SK-N-SH (cell line): ENCODE measurements at regions not wholly inside any gene's neighbourhood (a gene's known extent, or its start where the extent isn't known, plus 50 kb on each side); places are given as distances from the start of the nearest gene placed in this dataset.

Experiments used
- CTCF ChIA-PET: fragments of 300-600, 350-600 bp; formaldehyde crosslinking; extraction: SDS; loops from one replicate; lab custom pipeline; 2021; lab: Yijun Ruan, JAX
- POLR2A ChIA-PET: fragments of 350-600 bp; sonication (Branson Sonifier 250); formaldehyde crosslinking; extraction: SDS; loops from one replicate; lab custom pipeline; 2020; ENCODE audit warnings: antibody characterized with exemption, inconsistent platforms; lab: Yijun Ruan, JAX
- DNase-seq: peaks from one replicate; pipeline ENCODE4 v3.0.0; 2012
- H2AFZ ChIP-seq: fragments of 200-600 bp; sonication (generic); 2 replicates; pipeline ENCODE4 v1.8.1; 2016; ENCODE audit warnings: antibody characterized with exemption, mild to moderate bottlenecking, low read depth
- H3F3A ChIP-seq: fragments of 200-600 bp; sonication (generic); replicated peaks from 2 replicates; pipeline ENCODE3; 2016; ENCODE audit warnings: antibody characterized with exemption, mild to moderate bottlenecking; ENCODE audit not compliant: insufficient read depth
- H3K27ac ChIP-seq, 2 experiments: fragments of 200-500 bp in 1 of 2; fragments of 200-600 bp in 1 of 2; sonication (Bioruptor generic) in 1 of 2; sonication (generic), shearing (Covaris generic) in 1 of 2; 2 replicates each; pipeline versions ENCODE4 v1.5.1 to v1.6.1; 2014 to 2016; ENCODE audit warnings: low read depth in 2 of 2, inconsistent platforms in 1 of 2, low read length in 1 of 2, mild to moderate bottlenecking in 1 of 2, mixed read lengths in 1 of 2
- H3K27me3 ChIP-seq: fragments of 200-600 bp; sonication (generic), shearing (Covaris generic); 2 replicates; pipeline ENCODE4 v1.6.1; 2016; ENCODE audit warnings: mixed run types; ENCODE audit not compliant: insufficient read depth
- H3K36me3 ChIP-seq, 2 experiments: fragments of 200-500 bp in 1 of 2; fragments of 200-600 bp in 1 of 2; sonication (Bioruptor generic) in 1 of 2; sonication (generic) in 1 of 2; replicated peaks in 1 of 2; 2 replicates each; pipeline versions ENCODE3 to v1.5.1; 2014 to 2016; ENCODE audit warnings: low read length in 1 of 2, mild to moderate bottlenecking in 1 of 2; ENCODE audit not compliant: insufficient read depth in 2 of 2, control insufficient read depth in 1 of 2
- H3K4me1 ChIP-seq, 2 experiments: fragments of 200-500 bp in 1 of 2; fragments of 200-600 bp in 1 of 2; sonication (Bioruptor generic) in 1 of 2; sonication (generic), shearing (Covaris generic) in 1 of 2; 2 replicates each; pipeline versions ENCODE4 v1.5.1 to v1.6.1; 2014 to 2016; ENCODE audit warnings: low read depth in 1 of 2, low read length in 1 of 2, mixed run types in 1 of 2; ENCODE audit not compliant: insufficient read depth in 2 of 2, control insufficient read depth in 1 of 2
- H3K4me2 ChIP-seq: fragments of 200-600 bp; sonication (generic), shearing (Covaris generic); 2 replicates; pipeline ENCODE4 v1.6.1; 2017; ENCODE audit warnings: mixed run types
- H3K4me3 ChIP-seq, 2 experiments: fragments of 200-500 bp in 1 of 2; fragments of 200-600 bp in 1 of 2; sonication (Bioruptor generic) in 1 of 2; sonication (generic), shearing (Covaris generic) in 1 of 2; 2 replicates each; pipeline versions ENCODE4 v1.5.1 to v1.8.1; 2014 to 2016; ENCODE audit warnings: low read depth in 2 of 2, inconsistent platforms in 1 of 2, low read length in 1 of 2, mild to moderate bottlenecking in 1 of 2, mixed read lengths in 1 of 2, moderate library complexity in 1 of 2
- H3K79me2 ChIP-seq: fragments of 200-600 bp; sonication (generic); 2 replicates; pipeline ENCODE4 v1.8.1; 2017; ENCODE audit warnings: mild to moderate bottlenecking; ENCODE audit not compliant: insufficient read depth
- H3K9ac ChIP-seq: fragments of 200-600 bp; sonication (generic); 2 replicates; pipeline ENCODE4 v1.6.1; 2017; ENCODE audit warnings: mixed run types
- H3K9me2 ChIP-seq: fragments of 200-600 bp; sonication (generic); 2 replicates; pipeline ENCODE4 v1.6.1; 2017; ENCODE audit warnings: mixed run types
- H3K9me3 ChIP-seq: fragments of 200-600 bp; sonication (generic); 2 replicates; pipeline ENCODE4 v1.6.1; 2017; ENCODE audit warnings: mixed run types, mild to moderate bottlenecking, moderate library complexity
- H4K20me1 ChIP-seq: fragments of 200-600 bp; sonication (generic); 2 replicates; pipeline ENCODE4 v1.6.1; 2017; ENCODE audit warnings: mild to moderate bottlenecking, mixed run types; ENCODE audit not compliant: insufficient read depth
- CHD2 ChIP-seq: fragments of 150-350 bp; IDR thresholded peaks from 2 replicates; pipeline ENCODE4 v1.6.1; 2018; ENCODE audit warnings: low read length; ENCODE audit not compliant: partially characterized antibody
- EZH2phosphoT487 ChIP-seq: fragments of 200-600 bp; sonication (generic); IDR thresholded peaks from 2 replicates; pipeline ENCODE4 v1.6.1; 2017; ENCODE audit warnings: low read depth, mixed run types, mild to moderate bottlenecking, antibody characterized with exemption, moderate library complexity, borderline replicate concordance
- FOSL2 ChIP-seq: IDR thresholded peaks from 2 replicates; pipeline ENCODE4 v1.4.0; 2012; ENCODE audit warnings: low read depth, mild to moderate bottlenecking, moderate library complexity, borderline replicate concordance
- FOXJ3 ChIP-seq: sonication (generic); formaldehyde crosslinking; IDR thresholded peaks from 2 replicates; pipeline ENCODE4 v1.5.1; 2020; ENCODE audit warnings: mild to moderate bottlenecking, missing genetic modification reagents
- GABPA ChIP-seq: IDR thresholded peaks from 2 replicates; pipeline ENCODE4 v1.4.0; 2012; ENCODE audit warnings: low read depth, mild to moderate bottlenecking
- MEF2A ChIP-seq: IDR thresholded peaks from 2 replicates; pipeline ENCODE4 v1.4.0; 2012; ENCODE audit warnings: low read depth, borderline replicate concordance
- MXI1 ChIP-seq: IDR thresholded peaks from 2 replicates; pipeline ENCODE4 v1.6.1; 2012; ENCODE audit warnings: mild to moderate bottlenecking, low read depth, low read length, improper control_type of control experiment
- NFIC ChIP-seq: IDR thresholded peaks from 2 replicates; pipeline ENCODE4 v1.4.0; 2012; ENCODE audit warnings: borderline replicate concordance
- NRF1 ChIP-seq: IDR thresholded peaks from 2 replicates; pipeline ENCODE4 v1.6.1; 2012; ENCODE audit warnings: low read depth, mild to moderate bottlenecking, low read length
- POLR2AphosphoS5 ChIP-seq: IDR thresholded peaks from 2 replicates; pipeline ENCODE4 v1.6.1; 2012; ENCODE audit warnings: low read depth, low read length
- RAD21 ChIP-seq: IDR thresholded peaks from 2 replicates; pipeline ENCODE4 v1.6.1; 2012; ENCODE audit warnings: mild to moderate bottlenecking, low read length
- RCOR1 ChIP-seq: fragments of 150-350 bp; IDR thresholded peaks from 2 replicates; pipeline ENCODE4 v1.6.1; 2017; ENCODE audit warnings: antibody characterized with exemption, low read length
- RXRA ChIP-seq: IDR thresholded peaks from 2 replicates; pipeline ENCODE4 v1.4.0; 2012; ENCODE audit warnings: low read depth, mild to moderate bottlenecking, borderline replicate concordance
- SIN3A ChIP-seq: IDR thresholded peaks from 2 replicates; pipeline ENCODE4 v1.6.1; 2012; ENCODE audit warnings: low read depth, mild to moderate bottlenecking, low read length, moderate library complexity, borderline replicate concordance
- TCF12 ChIP-seq: IDR thresholded peaks from 2 replicates; pipeline ENCODE4 v1.4.0; 2012
- WGBS: methylation state at CpG from one replicate; pipeline ENCODE4 v1.1.6; 2017; ENCODE audit warnings: low lambda C conversion rate; 5-methylcytosine and 5-hydroxymethylcytosine counted together
- TF ChIP-seq, protein P1 (sequence below): IDR thresholded peaks from 2 replicates; pipeline ENCODE4 v1.4.0; 2012; ENCODE audit warnings: low read depth, borderline replicate concordance
- TF ChIP-seq, protein P2 (sequence below): IDR thresholded peaks from 2 replicates; pipeline ENCODE4; 2012
- TF ChIP-seq, protein P3 (sequence below): IDR thresholded peaks from 2 replicates; pipeline ENCODE4 v1.4.0; 2012; ENCODE audit warnings: low read depth
- TF ChIP-seq, protein P4 (sequence below): IDR thresholded peaks from 2 replicates; pipeline ENCODE4 v1.6.1; 2012; ENCODE audit warnings: mild to moderate bottlenecking, low read depth, low read length, moderate library complexity
- TF ChIP-seq, protein P5 (sequence below): fragments of 150-350 bp; IDR thresholded peaks from 2 replicates; pipeline ENCODE4 v1.6.1; 2016; ENCODE audit warnings: mild to moderate bottlenecking, low read depth, low read length

DNA sequence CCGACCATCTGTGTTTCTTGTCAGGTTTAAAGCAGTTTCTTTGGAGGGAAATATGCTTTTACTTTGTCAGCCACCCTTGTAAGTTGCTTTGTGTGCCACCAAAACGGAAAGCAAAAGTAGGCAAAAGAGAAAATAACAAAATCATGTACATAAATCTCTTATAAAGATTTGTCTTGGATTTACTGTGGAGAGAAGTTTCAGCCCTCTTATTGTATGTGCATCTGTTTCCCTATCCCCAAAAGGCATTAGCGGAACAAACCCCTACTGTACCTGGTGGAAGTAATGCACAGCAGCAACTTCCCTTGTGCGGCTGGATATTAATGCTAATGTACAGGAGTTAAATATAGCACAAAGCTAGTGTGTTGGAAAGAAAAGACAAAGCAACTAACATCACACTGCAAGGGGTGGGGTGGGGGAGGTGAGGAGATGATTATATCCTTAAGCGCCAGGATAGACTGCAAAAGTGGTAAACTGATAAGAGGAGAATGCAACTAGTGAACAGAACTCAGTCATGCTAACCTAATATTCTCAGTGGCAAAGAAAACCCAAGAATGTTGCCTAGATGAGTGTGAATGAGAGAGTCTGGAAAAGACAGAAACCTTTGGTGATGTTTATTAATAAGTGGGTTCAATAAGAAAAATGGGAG lies 396.5 kb upstream of the MEF2C start:
- Histone ChIP-seq H3K4me1 (peaks cover 0 to 4% of the 10 kb centered on the region in 2 experiments; a peak in 1 of 4 replicates), H3K79me2 (no peaks in the 10 kb centered on the region), H3K27ac (no peak overlapping the region), H2AFZ (no peak overlapping the region), H3K9me3 (no peaks in the 10 kb centered on the region), H4K20me1 (no peaks in the 10 kb centered on the region), H3F3A (peaks cover 16% of the 10 kb centered on the region), H3K9ac (no peak overlapping the region), H3K9me2 (no peaks in the 10 kb centered on the region), H3K27me3 (no peaks in the 10 kb centered on the region), H3K4me3 (no peak overlapping the region), H3K4me2 (no peak overlapping the region), H3K36me3 (no peaks in the 10 kb centered on the region)
- WGBS = 86% methylated on average over 5 of the region's 5 CpGs
- ChIA-PET POLR2A (no interaction called here), CTCF (no interaction called here)
- DNase-seq = no peak
- TF ChIP-seq, protein P1, sequence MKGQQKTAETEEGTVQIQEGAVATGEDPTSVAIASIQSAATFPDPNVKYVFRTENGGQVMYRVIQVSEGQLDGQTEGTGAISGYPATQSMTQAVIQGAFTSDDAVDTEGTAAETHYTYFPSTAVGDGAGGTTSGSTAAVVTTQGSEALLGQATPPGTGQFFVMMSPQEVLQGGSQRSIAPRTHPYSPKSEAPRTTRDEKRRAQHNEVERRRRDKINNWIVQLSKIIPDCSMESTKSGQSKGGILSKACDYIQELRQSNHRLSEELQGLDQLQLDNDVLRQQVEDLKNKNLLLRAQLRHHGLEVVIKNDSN = no peak
- TF ChIP-seq FOSL2 (no peak), CHD2 (no peak), TCF12 (no peak), POLR2AphosphoS5 (no peak), NRF1 (no peak), MXI1 (no peak), EZH2phosphoT487 (no peak), RXRA (no peak), SIN3A (no peak), GABPA (no peak), RAD21 (no peak), MEF2A (no peak), RCOR1 (no peak), FOXJ3 (no peak), NFIC (no peak)
- TF ChIP-seq, protein P2, sequence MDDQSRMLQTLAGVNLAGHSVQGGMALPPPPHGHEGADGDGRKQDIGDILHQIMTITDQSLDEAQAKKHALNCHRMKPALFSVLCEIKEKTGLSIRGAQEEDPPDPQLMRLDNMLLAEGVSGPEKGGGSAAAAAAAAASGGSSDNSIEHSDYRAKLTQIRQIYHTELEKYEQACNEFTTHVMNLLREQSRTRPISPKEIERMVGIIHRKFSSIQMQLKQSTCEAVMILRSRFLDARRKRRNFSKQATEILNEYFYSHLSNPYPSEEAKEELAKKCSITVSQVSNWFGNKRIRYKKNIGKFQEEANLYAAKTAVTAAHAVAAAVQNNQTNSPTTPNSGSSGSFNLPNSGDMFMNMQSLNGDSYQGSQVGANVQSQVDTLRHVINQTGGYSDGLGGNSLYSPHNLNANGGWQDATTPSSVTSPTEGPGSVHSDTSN = no peak
- TF ChIP-seq, protein P3, sequence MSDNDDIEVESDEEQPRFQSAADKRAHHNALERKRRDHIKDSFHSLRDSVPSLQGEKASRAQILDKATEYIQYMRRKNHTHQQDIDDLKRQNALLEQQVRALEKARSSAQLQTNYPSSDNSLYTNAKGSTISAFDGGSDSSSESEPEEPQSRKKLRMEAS = no peak
- TF ChIP-seq, protein P4, sequence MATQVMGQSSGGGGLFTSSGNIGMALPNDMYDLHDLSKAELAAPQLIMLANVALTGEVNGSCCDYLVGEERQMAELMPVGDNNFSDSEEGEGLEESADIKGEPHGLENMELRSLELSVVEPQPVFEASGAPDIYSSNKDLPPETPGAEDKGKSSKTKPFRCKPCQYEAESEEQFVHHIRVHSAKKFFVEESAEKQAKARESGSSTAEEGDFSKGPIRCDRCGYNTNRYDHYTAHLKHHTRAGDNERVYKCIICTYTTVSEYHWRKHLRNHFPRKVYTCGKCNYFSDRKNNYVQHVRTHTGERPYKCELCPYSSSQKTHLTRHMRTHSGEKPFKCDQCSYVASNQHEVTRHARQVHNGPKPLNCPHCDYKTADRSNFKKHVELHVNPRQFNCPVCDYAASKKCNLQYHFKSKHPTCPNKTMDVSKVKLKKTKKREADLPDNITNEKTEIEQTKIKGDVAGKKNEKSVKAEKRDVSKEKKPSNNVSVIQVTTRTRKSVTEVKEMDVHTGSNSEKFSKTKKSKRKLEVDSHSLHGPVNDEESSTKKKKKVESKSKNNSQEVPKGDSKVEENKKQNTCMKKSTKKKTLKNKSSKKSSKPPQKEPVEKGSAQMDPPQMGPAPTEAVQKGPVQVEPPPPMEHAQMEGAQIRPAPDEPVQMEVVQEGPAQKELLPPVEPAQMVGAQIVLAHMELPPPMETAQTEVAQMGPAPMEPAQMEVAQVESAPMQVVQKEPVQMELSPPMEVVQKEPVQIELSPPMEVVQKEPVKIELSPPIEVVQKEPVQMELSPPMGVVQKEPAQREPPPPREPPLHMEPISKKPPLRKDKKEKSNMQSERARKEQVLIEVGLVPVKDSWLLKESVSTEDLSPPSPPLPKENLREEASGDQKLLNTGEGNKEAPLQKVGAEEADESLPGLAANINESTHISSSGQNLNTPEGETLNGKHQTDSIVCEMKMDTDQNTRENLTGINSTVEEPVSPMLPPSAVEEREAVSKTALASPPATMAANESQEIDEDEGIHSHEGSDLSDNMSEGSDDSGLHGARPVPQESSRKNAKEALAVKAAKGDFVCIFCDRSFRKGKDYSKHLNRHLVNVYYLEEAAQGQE = no peak
- TF ChIP-seq, protein P5, sequence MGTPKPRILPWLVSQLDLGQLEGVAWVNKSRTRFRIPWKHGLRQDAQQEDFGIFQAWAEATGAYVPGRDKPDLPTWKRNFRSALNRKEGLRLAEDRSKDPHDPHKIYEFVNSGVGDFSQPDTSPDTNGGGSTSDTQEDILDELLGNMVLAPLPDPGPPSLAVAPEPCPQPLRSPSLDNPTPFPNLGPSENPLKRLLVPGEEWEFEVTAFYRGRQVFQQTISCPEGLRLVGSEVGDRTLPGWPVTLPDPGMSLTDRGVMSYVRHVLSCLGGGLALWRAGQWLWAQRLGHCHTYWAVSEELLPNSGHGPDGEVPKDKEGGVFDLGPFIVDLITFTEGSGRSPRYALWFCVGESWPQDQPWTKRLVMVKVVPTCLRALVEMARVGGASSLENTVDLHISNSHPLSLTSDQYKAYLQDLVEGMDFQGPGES = no peak
